ENCODE measurements at regions not wholly inside any gene's neighbourhood (a gene's known extent, or its start where the extent isn't known, plus 50 kb on each side); places are given as distances from the start of the nearest gene placed in this dataset.

DNA sequence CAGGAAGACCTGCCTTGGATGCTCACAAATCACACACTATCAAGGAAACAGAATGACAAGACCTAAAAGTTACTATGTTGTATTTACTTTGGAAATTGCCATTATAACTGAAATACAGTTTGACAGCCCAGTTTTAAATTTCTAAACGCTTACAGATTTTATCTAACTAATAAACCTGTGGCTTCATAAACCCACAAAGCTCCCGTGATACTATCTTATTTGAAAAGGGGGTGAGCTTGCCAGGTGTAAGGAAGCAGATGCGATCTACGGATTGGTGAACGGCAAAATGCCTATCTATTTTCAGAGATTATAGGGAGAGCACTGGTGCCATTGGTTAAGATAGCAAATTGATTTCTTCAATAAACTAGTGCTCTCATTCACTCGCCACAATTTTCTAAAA is 485.5 kb downstream of the BCAT1 start:
- no peak for FAIRE-seq

DNA sequence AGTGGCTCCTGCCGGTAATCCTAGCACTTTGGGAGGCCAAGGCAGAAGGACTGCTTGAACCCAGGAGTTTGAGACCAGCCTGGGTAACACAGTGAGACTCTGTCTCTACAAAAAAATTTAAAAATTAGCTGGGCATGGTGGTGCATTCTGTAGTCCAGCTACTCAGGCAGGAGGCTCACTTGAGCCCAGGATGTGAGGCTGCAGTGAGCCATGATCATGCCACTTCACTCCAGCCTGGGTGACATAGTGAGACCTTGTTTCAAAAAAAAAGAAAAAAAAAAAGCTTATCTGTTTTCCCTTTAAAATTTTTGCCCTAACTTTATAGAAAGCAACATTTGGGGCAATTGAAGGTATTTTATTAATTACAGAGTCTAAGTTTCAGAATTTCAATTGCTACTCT is 486.0 kb downstream of the BCAT1 start:
- no peak for FAIRE-seq

DNA sequence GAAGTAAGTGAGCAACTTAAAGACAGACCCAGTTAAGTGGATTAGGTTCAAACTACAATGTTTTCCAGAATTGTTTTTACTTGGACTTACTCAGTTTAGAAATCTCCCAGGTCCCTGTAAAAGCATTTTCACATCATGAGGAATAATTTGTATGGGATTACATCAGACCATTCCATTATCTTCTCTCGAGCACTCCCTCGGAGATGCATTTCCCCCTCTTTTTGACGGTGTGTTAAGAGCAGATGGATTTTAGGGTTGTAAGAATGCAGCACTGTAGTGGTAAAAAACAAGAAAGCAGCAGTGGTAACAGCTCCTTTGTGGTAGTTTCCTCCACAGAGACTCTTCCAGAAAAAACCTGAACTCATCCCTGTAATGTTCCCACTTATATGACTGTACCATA is 488.4 kb downstream of the BCAT1 start:
- FAIRE-seq = no peak

DNA sequence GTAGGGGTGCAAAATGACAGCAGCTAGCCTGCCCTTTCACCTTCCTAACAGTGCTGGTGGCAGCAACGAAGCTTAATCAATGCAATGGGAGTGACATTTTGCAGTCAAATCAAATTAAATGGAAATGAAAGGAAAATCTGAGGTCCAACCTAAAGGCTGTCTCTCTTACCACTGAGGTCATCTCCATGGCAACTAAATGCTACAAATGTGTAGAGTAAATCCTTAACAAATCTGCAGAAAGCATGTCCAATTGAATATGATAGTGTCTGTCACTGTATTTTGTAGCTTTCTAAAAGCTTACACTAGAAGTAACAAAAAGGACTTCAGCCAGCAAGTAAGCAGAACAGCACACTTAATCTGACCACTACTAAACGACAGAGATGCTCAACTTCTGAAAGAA is 488.8 kb downstream of the BCAT1 start:
- no peak for FAIRE-seq

DNA sequence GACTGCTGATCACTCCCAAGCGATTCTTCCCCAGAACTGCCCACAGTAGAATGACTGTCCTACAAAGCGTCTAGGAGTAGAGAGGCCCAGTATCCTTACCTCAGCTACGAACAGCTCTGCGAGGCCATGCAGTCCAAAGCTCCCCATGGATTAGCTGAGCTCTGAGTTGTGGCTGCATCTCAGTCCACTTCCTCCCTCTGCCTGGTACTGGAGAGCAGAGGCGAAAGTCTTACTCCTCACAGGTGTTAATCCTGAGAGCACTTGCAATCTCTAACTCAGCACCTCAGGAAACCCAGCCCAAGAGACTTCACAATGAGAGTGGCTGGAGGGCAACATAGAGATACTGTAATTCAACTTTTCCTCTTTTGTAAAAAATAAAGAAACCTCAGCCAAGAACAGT is 493.1 kb downstream of the BCAT1 start:
- no peak for FAIRE-seq

DNA sequence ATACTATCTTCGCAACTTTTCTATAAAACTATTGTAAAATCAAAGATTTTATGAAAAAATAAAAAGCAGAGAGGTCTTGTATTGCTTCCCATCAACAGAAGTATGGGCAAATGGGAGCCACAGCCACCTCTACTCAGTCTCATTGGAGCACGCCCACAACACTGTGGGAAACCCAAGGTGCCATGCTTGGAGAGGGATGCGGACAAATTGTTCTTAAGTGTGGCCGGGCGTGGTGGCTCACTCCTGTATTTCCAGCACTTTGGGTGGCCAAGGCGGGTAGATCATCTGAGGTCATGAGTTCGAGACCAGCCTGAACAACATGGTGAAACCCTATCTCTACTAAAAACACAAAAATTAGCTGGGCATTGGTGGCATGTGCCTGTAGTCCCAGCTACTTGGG is 498.2 kb upstream of the SOX5 start:
- no peak for FAIRE-seq

DNA sequence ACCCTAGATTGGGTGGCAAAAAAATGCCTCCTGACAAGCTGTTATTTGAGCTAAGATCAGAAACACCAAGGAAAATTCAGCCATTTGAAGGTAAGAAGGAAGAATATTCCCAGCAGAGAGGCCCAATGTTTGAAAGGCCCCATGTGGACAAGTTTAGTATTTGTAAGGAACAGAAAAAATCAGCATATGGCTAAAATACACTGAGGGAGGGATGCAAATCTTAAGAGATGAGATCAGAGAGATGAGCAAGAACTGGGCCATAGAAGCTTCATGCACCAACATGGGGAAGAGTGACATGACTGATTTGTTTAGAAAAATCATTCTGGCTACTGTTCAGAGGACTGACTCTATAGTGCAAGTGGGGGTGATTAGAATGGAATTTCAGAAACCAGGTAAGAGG is 496.8 kb upstream of the SOX5 start:
- no peak for FAIRE-seq

DNA sequence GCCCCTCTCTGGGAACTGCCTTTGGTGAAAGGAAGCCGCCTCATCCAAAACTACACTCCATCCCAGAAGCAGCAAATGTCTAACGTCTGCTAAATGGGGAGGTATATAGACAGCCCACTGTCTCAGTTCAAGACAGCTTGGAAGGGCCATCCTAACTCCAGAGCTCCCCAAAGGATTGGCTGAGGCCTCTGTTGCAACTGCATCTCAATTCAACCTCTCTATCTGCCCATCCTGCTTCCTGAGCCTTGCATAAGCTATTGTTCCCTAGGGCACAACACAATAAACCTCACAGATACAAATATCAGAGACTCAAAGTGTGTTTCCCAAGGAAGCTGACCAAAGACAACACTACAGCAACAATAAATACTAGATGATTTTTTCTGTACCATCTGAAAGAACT is 495.2 kb upstream of the SOX5 start:
- FAIRE-seq = no peak

DNA sequence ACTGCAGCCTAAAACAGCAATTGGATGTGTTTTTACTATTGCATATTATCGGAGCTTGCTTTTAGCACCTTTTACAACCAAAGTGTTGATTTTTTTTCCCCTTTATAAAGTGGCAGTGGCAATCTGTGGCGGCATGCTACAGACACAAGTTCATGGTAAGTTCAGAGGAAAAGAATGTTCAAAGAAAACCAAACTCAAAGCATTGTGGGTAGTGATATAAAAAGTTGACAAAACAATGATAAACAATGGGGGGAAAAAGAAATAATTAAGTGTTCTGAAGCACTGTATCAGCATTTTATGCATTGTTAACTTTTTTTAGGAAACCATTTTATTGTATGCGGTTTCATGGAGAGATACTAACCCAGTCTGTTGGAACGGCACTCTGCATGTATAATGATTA is 492.0 kb upstream of the SOX5 start:
- no peak for FAIRE-seq

DNA sequence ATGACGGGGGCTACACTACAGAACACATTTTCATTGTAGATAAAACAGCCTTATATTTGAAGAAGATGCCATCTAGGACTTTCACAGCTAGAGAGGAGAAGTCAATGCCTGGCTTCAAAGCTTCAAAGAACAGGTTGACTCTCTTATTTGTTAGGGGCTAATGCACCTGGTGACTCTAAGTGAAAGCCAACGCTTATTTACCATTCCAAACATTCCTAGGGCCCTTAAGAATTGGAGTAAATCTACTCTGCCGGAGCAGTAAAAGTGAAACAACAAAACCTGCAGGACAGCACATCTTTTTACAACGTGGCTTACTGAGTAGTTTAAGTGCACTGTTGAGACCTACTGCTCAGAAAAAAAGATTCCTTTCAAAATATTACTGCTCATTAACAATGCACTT is 487.2 kb upstream of the SOX5 start:
- no peak for FAIRE-seq

DNA sequence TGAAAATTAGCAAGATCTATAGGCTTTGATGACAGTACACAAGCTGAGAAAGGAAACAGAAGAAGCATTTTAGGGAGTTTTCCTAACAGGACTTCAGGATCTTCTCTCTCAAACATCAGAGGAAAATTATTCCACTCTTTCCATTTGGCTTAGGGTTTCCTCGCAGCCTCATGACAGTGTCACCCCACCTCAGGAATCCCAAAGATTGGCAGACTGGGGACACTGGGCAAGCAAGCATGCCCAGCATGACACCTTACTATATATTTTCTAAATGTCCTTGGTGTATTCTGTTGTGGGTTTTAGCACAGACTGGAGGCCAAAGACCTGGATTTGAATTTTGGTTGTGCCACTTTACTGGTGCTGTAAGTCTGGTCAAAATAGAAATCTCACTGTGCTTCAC is 482.4 kb upstream of the SOX5 start:
- no peak for FAIRE-seq

DNA sequence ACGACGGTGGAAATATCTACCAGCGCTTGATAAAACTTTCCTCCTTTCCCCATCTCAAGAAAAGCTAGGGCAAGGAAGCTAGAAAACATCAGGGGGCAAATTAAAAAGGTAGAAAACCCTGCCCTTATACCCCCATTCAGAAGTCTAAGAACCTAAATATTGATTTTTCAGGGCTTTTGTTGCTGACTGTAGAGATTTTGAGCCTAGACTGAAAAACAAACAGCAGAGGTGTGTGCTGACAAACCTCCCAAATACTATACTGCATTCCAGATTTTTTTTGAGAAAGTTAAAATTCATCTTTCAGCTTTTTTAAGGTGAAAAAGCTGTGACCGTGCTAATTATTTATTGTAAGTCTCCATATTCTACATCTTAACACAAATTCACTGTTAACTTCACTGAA is 478.3 kb upstream of the SOX5 start:
- FAIRE-seq = no peak

DNA sequence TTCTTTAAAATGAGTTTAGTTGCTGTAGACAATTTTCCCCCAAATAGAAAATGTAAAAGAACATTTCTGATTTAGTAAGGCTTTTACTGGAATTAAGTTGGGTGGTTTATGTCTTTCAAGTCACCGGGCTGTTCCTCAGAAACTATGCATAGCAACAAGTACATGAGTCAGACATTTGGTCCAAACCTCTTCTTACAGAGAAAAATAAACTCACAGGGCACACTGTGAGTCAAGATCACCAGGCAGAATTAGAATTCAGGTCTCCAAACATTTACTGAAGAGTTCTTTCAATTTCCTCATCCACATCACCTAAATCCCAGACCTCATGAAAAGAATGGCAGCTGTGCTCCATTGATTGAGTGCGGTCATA is 476.1 kb upstream of the SOX5 start:
- no peak for FAIRE-seq

DNA sequence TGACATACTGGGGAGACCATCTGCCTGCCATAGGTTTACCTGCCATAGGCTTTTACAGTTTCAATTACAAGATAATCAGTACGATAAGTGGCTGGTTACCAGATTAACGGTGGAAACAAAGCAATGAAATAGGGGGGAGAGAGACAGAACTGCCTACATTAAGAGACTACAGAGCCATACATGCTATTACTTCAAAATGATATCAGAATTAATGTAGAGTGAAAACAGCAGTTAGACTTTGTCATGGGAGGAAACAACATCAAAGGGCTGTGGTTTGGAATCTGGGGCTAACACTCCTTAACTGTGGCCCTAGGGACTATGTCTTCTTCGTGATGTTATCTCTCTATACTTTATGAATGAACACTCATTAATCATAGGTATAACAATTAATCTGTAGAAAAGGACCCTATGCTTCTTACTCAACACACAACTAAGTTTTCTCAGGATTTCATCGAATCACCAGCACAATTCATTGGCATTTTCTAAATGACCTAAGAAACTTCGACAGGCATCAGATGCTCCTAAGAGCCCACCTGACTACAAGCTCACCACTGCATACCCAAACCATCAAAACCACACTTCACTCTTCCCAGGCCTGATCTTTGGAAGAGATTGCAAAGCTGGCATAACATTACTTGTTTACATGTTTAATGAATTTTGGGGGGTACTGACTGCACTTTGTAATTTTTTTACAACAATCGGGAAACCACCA is 475.6 kb upstream of the SOX5 start:
- no peak for FAIRE-seq

DNA sequence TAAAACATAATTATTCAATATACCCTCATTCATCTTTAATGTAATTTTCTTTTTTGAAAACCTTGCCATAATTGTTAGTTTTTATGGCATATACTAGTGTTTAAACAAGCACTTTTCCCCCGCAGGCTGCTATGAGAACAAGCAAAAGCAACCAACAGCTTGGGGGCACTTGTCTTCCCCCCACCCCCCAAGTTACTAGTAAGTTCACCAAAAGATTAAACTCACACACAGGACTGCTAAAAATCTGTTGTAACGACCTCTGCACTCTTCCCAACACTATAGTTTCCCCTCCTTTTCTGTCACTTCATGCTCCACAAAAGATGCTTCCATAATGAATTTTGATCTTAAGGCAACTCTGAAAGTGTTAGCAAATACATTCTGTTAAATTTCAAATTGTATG is 474.9 kb upstream of the SOX5 start:
- no peak for FAIRE-seq

DNA sequence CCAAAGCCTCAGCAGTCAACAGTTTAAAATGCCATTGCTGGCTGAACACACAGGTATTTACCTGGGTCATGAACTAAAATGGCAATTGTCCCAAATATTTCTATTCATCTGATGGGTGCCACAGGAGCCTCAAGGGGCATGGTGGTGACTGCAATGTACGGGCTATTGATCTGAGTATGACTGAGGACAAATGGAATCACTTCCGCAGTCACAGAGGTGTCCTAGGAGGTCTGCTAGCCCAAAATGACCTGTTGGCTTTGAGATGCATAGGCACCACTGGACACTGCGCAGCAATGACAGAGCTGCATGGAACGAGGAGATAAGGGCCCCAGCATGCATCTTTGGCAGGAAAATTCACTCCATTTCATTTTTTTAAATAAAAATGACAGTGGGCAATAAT is 474.1 kb upstream of the SOX5 start:
- no peak for FAIRE-seq

DNA sequence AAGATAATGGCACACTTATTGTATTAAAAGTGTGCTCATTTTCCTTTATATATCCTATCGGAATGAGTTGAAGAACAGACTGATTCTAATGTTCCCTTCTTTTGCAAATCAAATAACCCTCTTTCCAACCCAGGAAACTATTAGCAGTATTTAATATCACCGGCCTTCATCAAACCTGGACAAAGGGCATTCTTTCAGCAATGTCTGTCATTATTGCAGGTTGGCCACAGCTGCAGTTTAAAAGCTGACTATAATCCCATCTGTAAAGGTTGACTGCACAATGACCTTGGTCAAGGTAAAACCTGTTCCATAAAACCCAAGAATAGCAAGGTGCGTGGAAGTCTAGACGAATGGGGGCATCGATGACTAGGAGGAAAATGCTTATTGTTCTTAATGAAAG is 472.3 kb upstream of the SOX5 start:
- FAIRE-seq = no peak

DNA sequence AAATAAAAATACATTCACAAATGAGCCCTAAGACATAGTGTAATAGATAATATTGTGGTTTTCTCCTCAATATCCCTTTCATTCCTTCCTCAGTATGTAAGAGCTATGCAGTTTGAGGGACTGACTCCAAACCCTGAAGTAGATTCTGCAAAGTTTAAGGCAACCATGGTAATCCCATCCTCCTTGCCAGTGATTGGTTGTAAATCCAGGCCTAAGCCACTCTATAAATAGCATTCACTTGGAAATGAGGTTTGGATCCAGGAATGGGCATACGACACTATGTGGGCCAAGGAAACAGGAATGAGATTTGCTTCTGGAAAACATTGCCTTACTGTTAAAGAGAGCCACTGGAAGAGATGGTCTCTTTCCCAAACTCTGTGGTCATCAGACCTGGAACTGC is 468.7 kb upstream of the SOX5 start:
- no peak for FAIRE-seq

DNA sequence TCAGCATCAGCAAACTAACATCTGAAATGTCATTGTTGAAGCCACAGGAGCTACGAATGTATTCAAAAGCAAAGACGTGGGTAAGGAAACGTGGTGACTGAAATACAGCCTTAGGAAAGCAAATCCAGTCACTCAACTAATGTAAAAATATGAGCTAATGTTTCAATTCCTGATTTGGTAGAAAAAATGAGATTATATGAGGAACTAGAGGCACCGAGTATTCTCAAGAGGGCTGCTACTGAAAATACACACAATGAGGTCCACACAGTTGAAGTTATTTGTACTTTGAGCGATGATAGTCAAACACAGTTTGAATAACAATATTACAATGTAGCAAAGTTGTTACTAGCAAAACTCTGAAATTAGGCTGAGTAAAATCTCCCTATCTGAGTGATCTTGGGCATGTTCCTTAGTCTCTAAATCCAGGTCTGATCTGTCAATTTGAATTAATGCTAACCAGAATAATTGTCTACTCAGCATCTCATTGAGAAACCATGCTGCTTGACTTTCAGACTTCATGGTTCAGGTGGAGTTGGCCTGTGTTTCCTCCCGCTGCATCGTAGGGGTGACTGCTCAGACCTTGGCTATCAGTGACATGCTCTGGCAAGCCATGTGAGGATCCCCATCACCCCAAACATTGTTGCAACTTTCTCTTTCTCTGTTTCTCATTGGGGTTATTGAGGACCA is 467.1 kb upstream of the SOX5 start:
- FAIRE-seq = no peak

DNA sequence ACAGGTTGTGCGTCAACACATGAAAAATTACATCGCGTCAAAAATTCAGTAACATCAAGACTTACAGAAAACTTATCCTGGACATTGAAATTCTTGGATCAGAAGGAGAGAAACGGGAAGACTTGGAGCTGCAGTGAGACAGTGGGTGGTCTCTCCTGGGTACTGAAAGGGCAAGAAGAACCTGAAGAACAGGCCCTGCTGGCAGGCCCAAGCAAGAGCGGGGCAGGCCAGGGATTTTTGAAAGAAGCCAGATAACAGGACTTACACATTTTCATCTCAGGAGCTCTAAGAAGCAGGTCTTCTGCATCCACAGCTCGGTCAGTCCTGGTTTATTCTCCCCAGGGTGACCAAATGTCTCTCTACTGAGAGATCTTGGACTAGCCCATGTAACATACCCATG is 466.5 kb upstream of the SOX5 start:
- FAIRE-seq = no peak

DNA sequence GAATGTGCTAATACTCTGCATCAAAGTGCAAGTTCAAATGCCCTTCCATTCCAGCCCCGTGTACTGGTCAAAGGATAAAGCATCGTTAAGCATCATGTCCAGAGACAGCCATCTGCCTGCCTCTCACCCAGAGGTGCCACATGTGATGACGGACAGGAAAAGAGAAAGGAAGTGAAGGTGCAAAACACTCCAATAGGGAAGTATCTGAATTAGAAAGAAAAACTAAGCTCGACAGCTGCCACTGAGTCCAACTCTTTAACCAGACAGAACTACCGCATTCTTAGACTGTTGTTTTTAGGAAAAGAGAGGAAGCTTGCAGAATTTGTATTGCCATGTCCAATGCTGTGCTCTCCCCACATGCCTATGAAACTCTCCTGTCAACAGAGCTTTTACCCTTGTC is 465.0 kb upstream of the SOX5 start:
- FAIRE-seq = no peak

DNA sequence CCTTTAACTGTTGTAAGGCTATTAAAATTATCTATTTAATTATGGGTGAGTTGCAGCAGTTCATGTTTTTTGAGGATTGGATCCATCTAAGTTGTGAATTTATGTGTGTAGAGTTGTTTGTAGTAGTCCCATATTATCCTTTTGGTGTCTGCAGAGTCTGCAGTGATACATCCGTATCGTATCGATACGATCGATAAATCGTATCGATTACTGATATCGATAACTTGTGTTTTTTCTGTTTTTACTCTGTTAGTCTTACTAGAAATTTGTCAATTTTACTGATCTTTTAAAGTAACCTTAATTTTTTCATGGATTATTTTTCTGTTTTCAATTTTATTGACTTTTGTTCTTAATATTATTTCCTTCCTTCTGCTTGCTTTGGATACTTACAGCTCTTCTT is 462.5 kb upstream of the SOX5 start:
- FAIRE-seq = no peak

DNA sequence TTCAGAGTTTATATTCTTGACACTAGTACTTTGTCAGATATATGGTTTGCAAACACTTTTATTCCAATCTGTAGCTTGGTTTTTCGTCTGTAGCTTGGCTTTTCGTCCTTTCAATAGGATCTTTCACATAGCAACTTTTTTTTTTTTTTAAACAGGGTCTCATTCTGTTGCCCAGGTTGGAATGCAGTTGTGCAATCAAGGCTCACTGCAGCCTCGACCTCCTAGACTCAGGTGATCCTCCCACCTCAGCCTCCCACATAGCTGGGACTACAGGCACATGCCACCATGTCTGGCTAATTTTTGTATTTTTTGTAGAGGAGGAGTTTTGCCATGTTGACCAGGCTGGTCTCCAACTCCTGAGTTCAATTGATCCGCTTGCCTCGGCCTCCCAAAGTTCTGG is 460.4 kb upstream of the SOX5 start:
- FAIRE-seq = no peak

DNA sequence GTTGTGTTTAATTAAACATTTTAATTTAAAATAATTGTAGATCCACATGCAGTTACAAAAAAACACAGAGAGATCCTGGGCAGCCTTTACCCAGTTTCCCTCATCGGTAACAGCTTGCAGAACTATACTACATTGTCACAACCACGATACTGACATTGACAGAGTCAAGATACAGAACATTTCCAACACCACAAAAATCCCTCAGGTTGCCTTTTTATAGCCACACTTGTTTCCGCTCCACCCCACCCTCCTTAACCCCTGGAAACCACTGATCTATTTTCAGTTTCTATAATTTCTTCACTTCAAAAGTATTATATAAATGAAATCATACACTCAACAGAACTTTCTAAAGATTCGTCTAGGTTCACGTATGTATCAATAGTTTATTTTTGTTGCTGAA is 458.8 kb upstream of the SOX5 start:
- no peak for FAIRE-seq

DNA sequence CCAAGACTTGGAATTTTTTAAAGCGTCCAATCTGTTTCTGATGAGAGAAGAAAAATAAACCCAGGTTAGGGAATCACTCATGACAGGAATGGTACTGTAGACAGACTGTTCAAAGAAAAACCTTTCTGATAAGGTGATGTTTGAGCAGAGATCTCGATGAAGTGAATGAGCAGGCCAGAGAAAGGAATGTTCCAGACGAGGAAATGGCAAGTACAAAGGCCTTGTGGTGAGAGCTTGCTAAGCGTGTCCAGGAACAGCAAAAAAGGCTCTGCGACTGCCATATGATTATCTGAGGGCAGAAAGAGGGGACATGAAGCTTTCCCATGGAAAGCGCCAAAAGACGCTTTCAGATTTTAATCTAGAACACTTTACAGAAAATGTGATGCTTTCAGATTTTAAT is 458.4 kb upstream of the SOX5 start:
- FAIRE-seq = no peak
